GM04503 (cell line): ENCODE measurements at regions not wholly inside any gene's neighbourhood (a gene's known extent, or its start where the extent isn't known, plus 50 kb on each side); places are given as distances from the start of the nearest gene placed in this dataset.
"Not testable (repeated sequence)": the region's sequence is repeated elsewhere in the genome, so short reads cannot be mapped to it uniquely, and the experiment has no call there.

Experiments
- DNase-seq: peaks from one replicate; pipeline ENCODE4 v3.0.0-alpha.2; 2012; ENCODE audit warnings: low read depth

DNA sequence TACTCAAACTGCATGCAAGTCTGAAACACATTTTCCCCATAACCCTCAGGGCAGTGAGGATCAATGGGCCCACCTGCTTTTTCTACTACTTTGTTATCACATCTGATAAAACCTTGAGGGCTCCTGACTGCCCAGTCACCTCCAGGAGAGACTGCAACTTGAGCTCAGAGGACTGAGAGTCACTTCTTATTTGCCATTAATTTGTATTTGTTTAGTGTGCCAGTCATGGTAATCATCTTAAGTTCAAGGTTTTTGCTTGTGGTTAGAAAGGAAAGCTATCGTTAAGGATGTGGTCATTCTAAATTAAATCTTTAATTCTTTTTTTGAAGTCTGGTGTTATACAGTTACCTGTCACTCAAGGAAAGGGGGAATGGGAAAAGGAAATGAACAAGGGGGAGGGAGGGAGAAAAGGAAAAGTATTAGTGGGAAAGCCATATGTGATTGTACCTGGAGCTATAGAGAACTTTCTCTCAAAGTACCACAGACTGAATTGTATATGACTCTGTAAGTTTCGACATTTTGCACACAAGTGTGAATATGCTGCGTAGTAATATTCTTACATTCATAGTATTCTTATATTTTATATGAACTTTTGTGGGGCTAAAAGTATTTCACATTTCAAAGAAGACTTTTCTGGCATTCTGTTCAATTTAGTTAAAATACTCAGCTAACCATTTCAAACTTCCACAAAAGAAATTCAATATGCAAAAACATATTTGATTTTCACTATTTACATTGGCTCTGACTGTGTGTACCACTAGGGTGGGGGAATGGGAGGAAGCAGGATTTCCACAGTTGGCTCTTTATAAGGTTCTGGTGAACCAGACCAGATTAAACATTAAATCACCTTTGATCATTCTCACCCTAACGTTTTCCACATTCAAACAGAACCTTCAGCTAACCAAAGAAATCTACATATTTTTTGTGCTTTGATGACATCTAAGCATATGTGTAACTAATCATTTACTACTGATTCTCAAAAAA lies 166.5 kb upstream of the ATP11B start:
- DNase-seq, result no peak

- no peak for DNase-seq
These were observed 164.8 kb upstream of the ATP11B start for GRCh38 chr3:182628531-182628930.

- DNase-seq, result no peak
These were observed 163.8 kb upstream of the ATP11B start for GRCh38 chr3:182629521-182629920.

GRCh38 chr3:182631183-182632076 lies 161.9 kb upstream of the ATP11B start:
- no peak for DNase-seq

GRCh38 chr3:182632077-182632393 lies 161.3 kb upstream of the ATP11B start:
- DNase-seq, result no peak

DNA sequence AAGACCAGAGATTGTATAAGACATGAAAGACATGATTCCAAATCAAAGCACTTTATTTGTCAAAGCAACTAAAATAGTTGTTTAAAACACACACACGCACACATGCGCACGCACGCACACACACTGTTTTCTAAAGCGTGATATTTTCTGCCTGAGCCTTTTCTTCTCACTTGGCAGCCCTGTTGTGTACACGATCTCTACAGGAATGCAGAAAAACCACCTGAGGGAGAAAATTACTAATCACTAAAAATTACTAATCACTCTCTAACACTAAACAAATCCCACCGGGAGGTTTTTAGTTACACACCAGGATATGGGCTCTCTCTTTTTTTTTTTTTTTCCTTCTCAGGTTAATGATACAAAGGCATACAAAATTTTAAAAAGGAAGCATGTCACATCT lies 160.1 kb upstream of the ATP11B start:
- no peak for DNase-seq

DNA sequence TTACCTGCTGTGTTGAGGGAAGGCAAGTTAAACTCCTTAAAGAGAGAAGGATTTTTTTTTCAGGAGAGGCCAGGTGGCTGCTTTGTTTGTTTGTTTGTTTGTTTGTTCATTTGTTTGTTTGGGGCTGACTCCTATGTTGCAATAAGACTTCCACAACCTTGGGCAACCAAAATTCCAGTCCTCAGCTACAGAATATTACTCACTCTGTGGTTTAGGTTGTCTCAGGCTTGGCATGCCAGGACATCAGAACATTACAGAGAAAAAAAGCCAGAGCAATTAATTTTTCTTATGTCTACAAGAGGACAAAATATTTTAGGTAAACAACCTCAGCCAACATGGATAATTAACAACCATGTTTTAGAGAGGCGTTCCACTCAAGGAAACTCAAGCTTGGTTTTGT lies 156.7 kb upstream of the ATP11B start:
- no peak for DNase-seq

GRCh38 chr3:182637350-182638110 lies 155.8 kb upstream of the ATP11B start:
- DNase-seq, result no peak

DNA sequence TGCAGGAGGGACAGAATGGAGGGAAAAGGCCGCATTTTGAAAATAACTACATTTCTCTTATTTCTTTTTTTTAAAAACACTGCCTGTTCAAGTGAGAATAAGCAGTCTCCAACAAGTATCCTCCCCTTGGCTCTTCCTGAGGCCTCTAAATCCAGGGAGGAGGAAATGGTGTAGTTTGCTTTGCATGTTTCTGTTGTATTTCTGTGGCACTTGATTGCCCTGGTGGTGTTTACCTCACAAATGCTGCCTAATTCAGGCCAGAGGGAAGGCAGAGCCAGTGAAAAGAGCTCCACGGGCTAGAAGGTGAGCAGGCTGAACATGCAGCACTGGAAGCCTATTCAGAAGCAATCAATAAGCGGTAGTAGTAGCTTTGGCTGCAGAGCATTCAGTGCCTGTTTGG lies 149.3 kb upstream of the ATP11B start:
- DNase-seq, result no peak

- no peak for DNase-seq
These were observed 148.4 kb upstream of the ATP11B start for GRCh38 chr3:182644790-182645433.

- DNase-seq, result no peak
These were observed 142.7 kb upstream of the ATP11B start for GRCh38 chr3:182650568-182651128.

DNA sequence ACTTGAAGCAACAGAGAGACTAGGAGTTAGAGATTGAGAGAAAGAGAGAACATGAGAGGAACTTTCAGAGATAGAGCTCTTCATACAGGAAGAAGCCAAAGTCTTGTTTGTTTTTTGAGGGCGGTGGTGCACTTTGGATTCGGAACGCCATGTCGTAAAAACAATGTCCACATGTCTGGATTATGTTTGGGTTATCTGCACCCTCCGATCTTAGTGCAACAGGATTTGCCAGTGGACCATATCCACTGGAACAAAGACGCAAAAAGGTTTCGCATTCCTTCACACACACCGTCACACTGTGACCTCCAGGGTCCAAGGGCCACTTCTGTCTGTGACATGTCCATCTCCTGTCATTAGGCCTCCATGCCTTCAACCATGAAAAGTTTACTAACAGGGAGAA lies 141.8 kb upstream of the ATP11B start:
- DNase-seq, result no peak

DNA sequence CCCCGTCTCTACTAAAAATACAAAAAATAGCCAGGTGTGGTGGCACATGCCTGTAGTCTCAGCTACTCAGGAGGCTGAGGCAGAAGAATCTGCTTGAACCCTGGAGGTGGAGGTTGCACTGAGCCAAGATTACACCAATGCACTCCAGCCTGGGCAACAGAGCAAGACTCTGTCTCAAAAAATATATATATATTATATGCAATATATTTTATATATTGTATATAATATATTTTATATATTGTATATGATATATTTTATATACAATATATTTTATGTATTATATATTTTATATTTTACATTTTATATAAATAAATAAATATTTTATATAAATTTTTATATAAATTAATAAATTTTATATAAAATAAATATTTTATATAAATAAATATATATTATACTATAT lies 140.2 kb upstream of the ATP11B start:
- not testable (repeated sequence) for DNase-seq

- DNase-seq, result no peak
These were observed 124.8 kb upstream of the ATP11B start for GRCh38 chr3:182668541-182668940.

- no peak for DNase-seq
These were observed 124.3 kb upstream of the ATP11B start for GRCh38 chr3:182668974-182669373.

DNA sequence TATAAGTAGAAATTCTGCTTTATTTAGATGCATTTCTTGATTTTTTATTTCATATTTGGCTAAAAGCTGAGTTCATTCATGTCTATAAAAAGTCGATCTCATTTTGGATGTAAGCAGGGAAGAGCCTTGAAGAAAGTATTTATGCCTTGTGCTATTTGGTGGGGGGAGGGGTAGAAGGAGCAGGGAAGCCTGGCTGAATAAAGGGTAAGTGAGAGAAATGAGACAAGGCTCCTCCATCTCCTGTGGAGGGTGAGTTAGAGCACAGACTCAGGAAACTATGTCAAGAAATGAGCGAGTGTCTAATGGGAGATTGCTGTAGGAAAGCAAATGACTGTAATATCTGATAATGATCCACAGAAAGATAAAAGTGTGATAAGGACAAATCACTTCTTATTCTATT lies 121.8 kb upstream of the ATP11B start:
- DNase-seq, result no peak

DNA sequence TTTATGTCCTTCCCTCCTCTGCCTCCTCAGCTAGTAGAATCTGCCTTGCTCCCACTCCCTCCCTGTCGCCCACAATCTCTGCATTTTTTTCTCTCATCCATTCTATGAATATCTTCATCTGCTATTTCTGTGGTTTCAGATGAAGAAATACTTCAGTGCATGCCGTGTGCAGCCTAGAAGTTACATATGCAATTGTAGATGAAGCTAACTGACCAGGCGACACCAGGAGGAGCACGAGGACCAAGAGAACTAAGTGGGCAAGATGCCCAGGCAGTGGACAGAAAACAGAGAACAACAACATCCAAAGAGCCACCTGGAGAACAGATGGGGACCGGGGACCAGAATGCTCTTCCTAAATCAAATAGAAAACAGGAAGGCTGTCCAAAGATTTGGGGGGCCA lies 121.4 kb upstream of the ATP11B start:
- DNase-seq, result no peak

GRCh38 chr3:182673336-182673735 lies 120.0 kb upstream of the ATP11B start:
- DNase-seq, result no peak

DNA sequence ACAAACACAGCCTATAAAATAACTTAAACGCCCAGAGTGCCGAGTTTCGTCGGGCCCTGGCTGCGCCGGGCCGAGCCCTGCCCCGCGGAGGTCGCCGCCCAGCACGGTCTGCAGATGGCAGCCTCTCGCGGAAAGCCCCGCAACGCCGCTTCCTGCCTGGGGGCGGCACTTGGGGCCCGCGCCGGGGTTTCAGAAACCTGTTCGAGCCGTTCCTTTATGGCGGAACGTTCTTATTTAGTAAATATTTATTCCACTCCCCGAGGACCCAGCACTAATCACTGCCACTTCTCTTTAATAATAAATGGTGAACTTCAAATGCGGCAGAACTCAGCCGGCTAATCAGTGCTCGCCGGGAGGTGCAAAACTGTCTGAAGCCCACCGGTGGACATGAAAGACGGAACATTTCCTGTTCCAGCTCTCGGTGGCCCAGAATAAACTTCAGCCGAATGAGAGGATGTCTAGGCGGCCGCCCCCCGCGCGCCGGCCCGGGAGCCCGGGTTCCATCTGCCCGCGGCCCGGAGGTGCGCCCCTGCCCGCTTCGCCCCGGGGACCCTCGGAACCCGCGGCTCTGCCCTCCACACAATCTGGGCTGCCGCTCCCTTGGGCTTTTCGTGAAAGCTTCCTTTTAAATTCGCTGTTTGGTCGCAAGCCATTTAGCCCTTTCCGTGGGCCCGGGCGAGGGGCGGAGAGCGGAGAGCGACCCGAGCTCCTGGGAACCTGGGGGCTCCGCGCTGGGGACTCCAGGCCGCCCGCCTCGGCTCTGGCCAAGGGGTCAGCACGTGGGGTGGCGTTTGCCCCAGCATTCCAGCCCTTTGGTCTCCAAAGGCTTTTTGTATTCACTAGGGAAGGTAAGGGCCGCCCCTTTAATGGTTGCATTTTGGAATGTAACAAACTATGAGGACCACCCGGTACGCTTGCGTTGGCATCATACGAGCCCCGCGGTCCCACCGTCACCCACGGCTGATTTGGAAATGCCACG lies 110.8 kb upstream of the ATP11B start:
- DNase-seq, result no peak

DNA sequence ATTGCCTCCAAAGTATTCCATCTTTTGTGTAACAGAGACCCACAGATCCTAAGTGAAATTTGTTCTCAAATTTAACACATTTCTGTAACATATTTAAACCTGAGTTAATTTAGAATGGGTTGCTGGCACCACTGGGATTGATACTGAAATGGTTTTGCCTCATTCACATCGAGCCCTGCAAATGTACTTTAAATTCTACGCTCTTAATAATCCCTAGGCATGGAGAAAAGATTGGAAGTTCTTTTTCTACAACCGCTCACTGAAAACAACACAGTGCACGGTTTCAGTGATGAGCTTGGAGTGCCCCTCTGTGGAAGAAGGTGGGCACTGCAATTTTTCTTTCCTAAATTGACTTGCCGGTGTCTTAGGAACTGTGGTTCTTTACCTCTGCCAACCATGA lies 109.9 kb upstream of the ATP11B start:
- peak; percentile 11 for DNase-seq
